ENCODE measurements at regions not wholly inside any gene's neighbourhood (a gene's known extent, or its start where the extent isn't known, plus 50 kb on each side); places are given as distances from the start of the nearest gene placed in this dataset.
A peak's percentile ranks its signal among the peaks of the same experiment; 100 is the strongest.

GRCh38 chr17:53409588-53409987 lies 413.1 kb upstream of the KIF2B start:
- intact Hi-C loops (cut with DNase I): no loop called here
- no peak for DNase-seq

DNA sequence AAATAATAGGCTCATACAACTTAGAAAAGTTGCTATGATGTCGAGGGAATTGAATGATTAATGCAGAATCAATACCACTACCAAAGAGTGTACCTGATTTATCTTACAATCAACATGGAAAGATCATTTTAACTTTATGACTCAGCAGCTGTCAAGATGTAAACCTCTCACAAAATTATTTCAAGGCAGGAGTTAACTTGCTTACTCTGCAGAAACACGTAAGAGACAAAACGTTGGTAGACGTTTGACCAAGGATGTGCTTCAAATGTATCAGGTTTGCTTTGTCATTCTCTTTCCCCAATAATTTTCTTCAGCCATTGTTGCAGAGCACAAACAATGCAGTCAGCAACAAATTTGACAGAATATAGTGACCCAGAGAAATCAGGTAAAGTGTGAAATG lies 415.8 kb upstream of the KIF2B start:
- no peak for DNase-seq
- intact Hi-C loops (cut with DNase I): no loop called here

GRCh38 chr17:53391197-53391596 lies 431.5 kb upstream of the KIF2B start:
- intact Hi-C loops (cut with DNase I): no loop called here
- DNase-seq: no peak

DNA sequence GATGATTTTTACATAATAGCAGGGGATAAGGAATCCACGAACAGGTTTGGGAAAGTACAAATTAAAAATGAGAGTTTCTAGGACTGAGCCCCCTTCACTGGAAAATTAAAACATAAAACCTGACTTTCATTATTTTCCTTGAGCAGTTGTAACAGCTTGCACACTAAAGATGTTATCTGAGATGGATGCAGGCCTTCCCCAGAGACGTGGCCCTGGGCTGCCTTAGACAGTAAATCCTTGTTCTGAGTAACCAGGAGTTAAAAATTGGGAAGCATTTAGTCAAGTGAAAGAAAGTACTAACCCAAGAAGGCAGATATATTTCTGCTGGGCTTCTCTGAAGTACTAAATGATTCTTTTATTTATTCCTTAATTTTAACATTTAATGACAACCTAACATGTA lies 432.2 kb upstream of the KIF2B start:
- DNase-seq: no peak
- intact Hi-C loops (cut with DNase I): no loop called here

DNA sequence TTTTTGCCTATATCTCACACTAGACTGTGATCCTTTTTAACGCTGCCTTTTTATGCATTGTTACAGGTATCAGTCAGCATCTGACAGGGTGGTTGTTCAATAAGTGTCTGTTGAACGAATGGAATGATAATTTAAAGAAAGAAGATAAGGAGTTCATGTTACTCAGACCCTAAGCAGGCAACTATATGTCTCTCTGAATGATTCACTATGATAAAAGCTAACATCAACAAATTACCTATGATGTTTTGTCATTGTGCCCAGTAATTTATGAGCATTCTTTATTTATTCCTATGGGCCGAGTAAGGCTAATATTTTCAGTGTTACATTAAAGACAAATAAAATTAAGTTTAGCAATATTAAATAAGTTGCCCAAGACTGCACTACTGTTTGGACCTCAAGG lies 435.0 kb upstream of the KIF2B start:
- intact Hi-C loops (cut with DNase I): no loop called here
- DNase-seq: no peak

- intact Hi-C loops (cut with DNase I): no loop called here
- peak in 7 of 42 donors; percentile 4 to 27 (median 6) for DNase-seq
Observed at GRCh38 chr17:53353919-53354351, 468.8 kb upstream of the KIF2B start.

- no peak for DNase-seq
- intact Hi-C loops (cut with DNase I): no loop called here
Observed at GRCh38 chr17:53344778-53345177, 477.9 kb upstream of the KIF2B start.

DNA sequence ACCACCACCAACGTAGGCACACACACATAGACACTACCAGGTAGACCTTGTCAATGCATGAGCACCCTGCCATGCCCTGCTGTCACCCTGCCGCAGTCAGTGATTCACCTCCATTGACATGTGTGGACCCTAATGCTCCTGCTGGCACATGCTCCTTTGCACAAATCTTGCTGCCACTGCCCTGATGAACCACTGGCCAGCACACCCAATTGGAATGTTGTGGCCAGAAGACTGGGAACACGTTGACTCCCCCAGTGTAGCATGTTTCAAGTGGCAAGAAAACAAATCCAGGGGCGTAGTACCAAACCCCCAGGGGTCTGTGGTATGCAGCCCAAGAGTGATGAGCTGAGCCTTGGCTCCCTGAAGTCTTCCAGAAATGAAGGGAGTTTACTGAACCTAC lies 486.4 kb upstream of the KIF2B start:
- intact Hi-C loops (cut with DNase I): no loop called here
- no peak for DNase-seq

GRCh38 chr17:53335443-53335842 lies 487.3 kb upstream of the KIF2B start:
- intact Hi-C loops (cut with DNase I): no loop called here
- no peak for DNase-seq

DNA sequence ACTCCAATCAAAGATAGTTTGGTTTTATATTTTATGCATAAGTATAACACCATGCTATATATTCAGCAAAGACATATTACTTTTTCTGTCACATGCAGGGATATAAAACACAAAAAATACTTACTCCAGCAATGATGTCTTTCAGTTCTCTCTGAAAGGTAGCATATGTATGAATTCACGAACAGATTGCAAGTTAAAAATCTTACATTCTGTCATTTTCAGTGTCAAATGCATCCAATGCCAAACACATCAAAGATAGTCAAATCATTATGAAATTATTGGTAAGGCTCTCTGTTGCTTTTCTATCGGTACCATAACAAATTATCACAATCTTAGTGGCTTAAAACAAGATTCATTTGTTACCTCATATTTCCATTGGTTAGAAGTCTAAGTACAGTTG lies 492.0 kb upstream of the KIF2B start:
- no peak for DNase-seq
- intact Hi-C loops (cut with DNase I): no loop called here

GRCh38 chr17:53321651-53322050 lies 501.1 kb upstream of the KIF2B start:
- intact Hi-C loops (cut with DNase I): no loop called here
- DNase-seq: no peak

GRCh38 chr17:53319947-53320346 lies 502.8 kb upstream of the KIF2B start:
- no peak for DNase-seq
- intact Hi-C loops (cut with DNase I): no loop called here

DNA sequence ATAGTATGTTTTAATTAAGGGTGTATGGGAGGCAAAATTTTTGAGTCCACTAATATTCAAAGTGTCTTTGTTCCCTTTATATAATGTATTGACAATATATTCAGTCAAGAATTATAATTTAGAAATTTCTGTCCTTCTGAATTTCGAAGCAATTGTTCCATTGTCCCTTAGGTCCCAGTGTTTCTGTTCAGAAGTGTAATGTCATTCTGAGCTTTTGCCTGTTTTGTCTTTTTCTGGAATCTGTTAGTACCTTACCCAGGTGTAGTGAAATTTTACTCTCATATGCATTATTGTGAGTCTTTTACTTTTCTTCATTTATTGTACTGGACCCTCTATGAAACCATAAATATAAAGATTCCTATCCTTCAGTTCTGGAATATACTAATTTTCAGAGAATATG lies 505.7 kb upstream of the KIF2B start:
- intact Hi-C loops (cut with DNase I): no loop called here
- DNase-seq: no peak

- intact Hi-C loops (cut with DNase I): no loop called here
- DNase-seq: no peak
Observed at GRCh38 chr17:53316073-53316472, 506.7 kb upstream of the KIF2B start.

GRCh38 chr17:53314521-53314920 lies 508.2 kb upstream of the KIF2B start:
- intact Hi-C loops (cut with DNase I): no loop called here
- DNase-seq: no peak

- intact Hi-C loops (cut with DNase I): no loop called here
- no peak for DNase-seq
Observed at GRCh38 chr17:53313746-53314145, 509.0 kb upstream of the KIF2B start.

DNA sequence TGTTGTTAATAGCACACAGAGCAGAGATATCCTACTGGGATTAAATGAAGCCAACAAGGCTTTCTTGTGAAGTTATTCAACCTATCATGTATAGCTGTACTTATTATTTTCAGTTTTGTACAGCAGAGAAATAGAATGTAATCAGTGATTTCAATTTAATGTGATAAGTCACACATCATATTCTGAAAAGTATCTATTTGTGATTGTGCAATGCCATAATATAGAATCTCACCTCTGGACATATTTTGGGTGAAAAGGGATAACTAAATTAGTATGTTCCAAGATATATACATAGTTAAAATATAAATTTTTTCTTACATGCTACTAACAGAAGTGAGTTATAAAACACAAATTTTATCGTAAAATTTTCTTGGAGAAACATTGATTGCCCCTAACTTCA lies 544.3 kb upstream of the KIF2B start:
- intact Hi-C loops (cut with DNase I): no loop called here
- DNase-seq: no peak

GRCh38 chr17:53273126-53273525 lies 549.6 kb upstream of the KIF2B start:
- intact Hi-C loops (cut with DNase I): no loop called here
- no peak for DNase-seq

- intact Hi-C loops (cut with DNase I): no loop called here
- no peak for DNase-seq
Observed at GRCh38 chr17:53270936-53271335, 551.8 kb upstream of the KIF2B start.

- DNase-seq: no peak
- intact Hi-C loops (cut with DNase I): no loop called here
Observed at GRCh38 chr17:53264730-53265129, 558.0 kb upstream of the KIF2B start.

GRCh38 chr17:53253956-53254597 lies 568.6 kb upstream of the KIF2B start:
- no peak for DNase-seq
- intact Hi-C loops (cut with DNase I): no loop called here

GRCh38 chr17:53249036-53249435 lies 573.7 kb upstream of the KIF2B start:
- DNase-seq: no peak
- intact Hi-C loops (cut with DNase I): no loop called here
